ENCODE measurements at regions not wholly inside any gene's neighbourhood (a gene's known extent, or its start where the extent isn't known, plus 50 kb on each side); places are given as distances from the start of the nearest gene placed in this dataset.

- H3K4me3 Mint-ChIP-seq, result no peak overlapping the region
- peaks cover 11 to 32% (median 13%) of the 10 kb centered on the region in 3 donors for H3K9me3 Mint-ChIP-seq
- no peak overlapping the region for H3K27ac Mint-ChIP-seq
- no peaks in the 10 kb centered on the region for H3K27me3 Mint-ChIP-seq
- H3K4me1 Mint-ChIP-seq, result peaks cover 0 to 1% (median 0%) of the 10 kb centered on the region in 3 donors
- H3K36me3 Mint-ChIP-seq, result no peaks in the 10 kb centered on the region
Observed at GRCh38 chr15:26421065-26421464, 351.8 kb downstream of the GABRB3 start.

- Mint-ChIP-seq H3K4me1 (no peaks in the 10 kb centered on the region), H3K27ac (no peak overlapping the region), H3K9me3 (peaks cover 0 to 6% (median 0%) of the 10 kb centered on the region in 3 donors), H3K4me3 (no peak overlapping the region), H3K27me3 (peaks cover 1% of the 10 kb centered on the region), H3K36me3 (no peaks in the 10 kb centered on the region)
Observed at GRCh38 chr15:26395624-26396023, 377.2 kb downstream of the GABRB3 start.

GRCh38 chr15:26394801-26395200, 378.1 kb downstream of the GABRB3 start:
- Mint-ChIP-seq H3K27me3 (peaks cover 1% of the 10 kb centered on the region), H3K9me3 (peaks cover 0 to 1% (median 0%) of the 10 kb centered on the region in 3 donors), H3K27ac (no peak overlapping the region), H3K4me1 (no peaks in the 10 kb centered on the region), H3K36me3 (no peaks in the 10 kb centered on the region), H3K4me3 (no peak overlapping the region)

GRCh38 chr15:26392956-26393355, 379.9 kb downstream of the GABRB3 start:
- H3K36me3 Mint-ChIP-seq, result no peaks in the 10 kb centered on the region
- H3K27ac Mint-ChIP-seq, result no peak overlapping the region
- peaks cover 1% of the 10 kb centered on the region for H3K27me3 Mint-ChIP-seq
- H3K4me3 Mint-ChIP-seq, result no peak overlapping the region
- H3K4me1 Mint-ChIP-seq, result no peaks in the 10 kb centered on the region
- peaks cover 2 to 4% (median 2%) of the 10 kb centered on the region in 3 donors for H3K9me3 Mint-ChIP-seq

GRCh38 chr15:26391567-26392194, 381.2 kb downstream of the GABRB3 start:
- no peak overlapping the region for H3K27ac Mint-ChIP-seq
- H3K4me1 Mint-ChIP-seq, result no peaks in the 10 kb centered on the region
- no peaks in the 10 kb centered on the region for H3K36me3 Mint-ChIP-seq
- peaks cover 2 to 4% (median 2%) of the 10 kb centered on the region in 3 donors for H3K9me3 Mint-ChIP-seq
- no peak overlapping the region for H3K4me3 Mint-ChIP-seq
- peaks cover 1% of the 10 kb centered on the region for H3K27me3 Mint-ChIP-seq

GRCh38 chr15:26382444-26383072, 390.3 kb downstream of the GABRB3 start:
- no peak overlapping the region for H3K27ac Mint-ChIP-seq
- no peak overlapping the region for H3K4me3 Mint-ChIP-seq
- H3K9me3 Mint-ChIP-seq, result peaks cover 5 to 13% (median 9%) of the 10 kb centered on the region in 3 donors
- no peaks in the 10 kb centered on the region for H3K27me3 Mint-ChIP-seq
- no peaks in the 10 kb centered on the region for H3K36me3 Mint-ChIP-seq
- H3K4me1 Mint-ChIP-seq, result no peaks in the 10 kb centered on the region

GRCh38 chr15:26378304-26378703, 394.6 kb downstream of the GABRB3 start:
- peaks cover 2% of the 10 kb centered on the region for H3K36me3 Mint-ChIP-seq
- no peak overlapping the region for H3K27ac Mint-ChIP-seq
- peaks cover 8 to 24% (median 8%) of the 10 kb centered on the region in 3 donors for H3K9me3 Mint-ChIP-seq
- H3K4me3 Mint-ChIP-seq, result no peak overlapping the region
- H3K27me3 Mint-ChIP-seq, result no peaks in the 10 kb centered on the region
- H3K4me1 Mint-ChIP-seq, result no peaks in the 10 kb centered on the region

GRCh38 chr15:26376243-26376642, 396.6 kb downstream of the GABRB3 start:
- Mint-ChIP-seq H3K27me3 (no peaks in the 10 kb centered on the region), H3K9me3 (peaks cover 6 to 30% (median 8%) of the 10 kb centered on the region in 3 donors), H3K27ac (no peak overlapping the region)

GRCh38 chr15:26374806-26375205, 398.1 kb downstream of the GABRB3 start:
- no peak overlapping the region for H3K4me3 Mint-ChIP-seq
- H3K9me3 Mint-ChIP-seq, result peaks cover 6 to 30% (median 8%) of the 10 kb centered on the region in 3 donors
- no peaks in the 10 kb centered on the region for H3K27me3 Mint-ChIP-seq
- H3K4me1 Mint-ChIP-seq, result no peaks in the 10 kb centered on the region
- H3K27ac Mint-ChIP-seq, result no peak overlapping the region
- peaks cover 2% of the 10 kb centered on the region for H3K36me3 Mint-ChIP-seq

More at GRCh38 chr15:26376243-26376642, 396.6 kb downstream of the GABRB3 start:
- Mint-ChIP-seq H3K4me1 (no peaks in the 10 kb centered on the region), H3K36me3 (peaks cover 2% of the 10 kb centered on the region), H3K4me3 (no peak overlapping the region)

GRCh38 chr15:26372706-26373105, 400.2 kb downstream of the GABRB3 start:
- Mint-ChIP-seq H3K4me3 (no peak overlapping the region), H3K9me3 (peaks cover 4 to 25% (median 6%) of the 10 kb centered on the region in 3 donors), H3K36me3 (peaks cover 2% of the 10 kb centered on the region), H3K27me3 (no peaks in the 10 kb centered on the region), H3K27ac (no peak overlapping the region), H3K4me1 (no peaks in the 10 kb centered on the region)

- H3K27ac Mint-ChIP-seq, result no peak overlapping the region
- no peaks in the 10 kb centered on the region for H3K27me3 Mint-ChIP-seq
- no peaks in the 10 kb centered on the region for H3K36me3 Mint-ChIP-seq
- H3K4me1 Mint-ChIP-seq, result no peaks in the 10 kb centered on the region
- no peak overlapping the region for H3K4me3 Mint-ChIP-seq
- H3K9me3 Mint-ChIP-seq, result peaks cover 6 to 26% (median 11%) of the 10 kb centered on the region in 3 donors
Observed at GRCh38 chr15:26365077-26365476, 407.8 kb downstream of the GABRB3 start.

- H3K27ac Mint-ChIP-seq, result no peak overlapping the region
- peaks cover 3% of the 10 kb centered on the region for H3K27me3 Mint-ChIP-seq
- H3K36me3 Mint-ChIP-seq, result no peaks in the 10 kb centered on the region
- no peak overlapping the region for H3K4me3 Mint-ChIP-seq
- H3K9me3 Mint-ChIP-seq, result peaks cover 7 to 17% (median 8%) of the 10 kb centered on the region in 3 donors
- no peaks in the 10 kb centered on the region for H3K4me1 Mint-ChIP-seq
Observed at GRCh38 chr15:26359855-26360254, 413.0 kb downstream of the GABRB3 start.

GRCh38 chr15:26358708-26359107, 414.2 kb downstream of the GABRB3 start:
- no peak overlapping the region for H3K27ac Mint-ChIP-seq
- H3K27me3 Mint-ChIP-seq, result peaks cover 3% of the 10 kb centered on the region
- H3K4me1 Mint-ChIP-seq, result no peaks in the 10 kb centered on the region
- no peak overlapping the region for H3K4me3 Mint-ChIP-seq
- no peaks in the 10 kb centered on the region for H3K36me3 Mint-ChIP-seq
- peaks cover 4 to 13% (median 7%) of the 10 kb centered on the region in 3 donors for H3K9me3 Mint-ChIP-seq

- Mint-ChIP-seq H3K27me3 (peaks cover 3% of the 10 kb centered on the region), H3K27ac (no peak overlapping the region), H3K36me3 (no peaks in the 10 kb centered on the region), H3K4me3 (no peak overlapping the region), H3K4me1 (no peaks in the 10 kb centered on the region), H3K9me3 (peaks cover 2 to 9% (median 3%) of the 10 kb centered on the region in 3 donors)
Observed at GRCh38 chr15:26357653-26358052, 415.2 kb downstream of the GABRB3 start.

- H3K4me3 Mint-ChIP-seq, result no peak overlapping the region
- peaks cover 3% of the 10 kb centered on the region for H3K27me3 Mint-ChIP-seq
- H3K27ac Mint-ChIP-seq, result no peak overlapping the region
- no peaks in the 10 kb centered on the region for H3K36me3 Mint-ChIP-seq
- no peaks in the 10 kb centered on the region for H3K4me1 Mint-ChIP-seq
- peaks cover 0 to 2% (median 0%) of the 10 kb centered on the region in 3 donors for H3K9me3 Mint-ChIP-seq
Observed at GRCh38 chr15:26355472-26356074, 417.3 kb downstream of the GABRB3 start.

All from IgD-negative memory B cell (primary cell).